Limb (tissue), 2 donors: ENCODE measurements at regions not wholly inside any gene's neighbourhood (a gene's known extent, or its start where the extent isn't known, plus 50 kb on each side); places are given as distances from the start of the nearest gene placed in this dataset.
"Not testable (repeated sequence)": the region's sequence is repeated elsewhere in the genome, so short reads cannot be mapped to it uniquely, and the experiment has no call there.

ENCODE experiments used
- DNase-seq, 2 donors: peaks; one replicate each; pipeline ENCODE4 v3.0.0-alpha.2; 2016; ENCODE audit errors: extremely low spot score in 2 of 2

GRCh38 chr13:99671746-99672145 is 170.5 kb downstream of the TM9SF2 start:
- DNase-seq: no peak

GRCh38 chr13:99669096-99669495 is 167.8 kb downstream of the TM9SF2 start:
- DNase-seq: not testable (repeated sequence)

- DNase-seq: no peak
Measured at GRCh38 chr13:99666146-99666805, 165.0 kb downstream of the TM9SF2 start.

- no peak for DNase-seq
Measured at GRCh38 chr13:99665711-99666110, 164.4 kb downstream of the TM9SF2 start.

GRCh38 chr13:99663908-99664307 is 162.6 kb downstream of the TM9SF2 start:
- no peak for DNase-seq

- no peak for DNase-seq
Measured at GRCh38 chr13:99663185-99663825, 162.0 kb downstream of the TM9SF2 start.

- no peak for DNase-seq
Measured at GRCh38 chr13:99662678-99663077, 161.4 kb downstream of the TM9SF2 start.

- DNase-seq: no peak
Measured at GRCh38 chr13:99661791-99662190, 160.5 kb downstream of the TM9SF2 start.

- DNase-seq: no peak
Measured at GRCh38 chr13:99659866-99660554, 158.7 kb downstream of the TM9SF2 start.

GRCh38 chr13:99659226-99659625 is 158.0 kb downstream of the TM9SF2 start:
- no peak for DNase-seq

- DNase-seq: peak; percentile 75 to 81
Measured at GRCh38 chr13:99658261-99658991, 157.2 kb downstream of the TM9SF2 start.

- peak in 1 of 2 donors; percentile 67 for DNase-seq
Measured at GRCh38 chr13:99657848-99658260, 156.6 kb downstream of the TM9SF2 start.

GRCh38 chr13:99656844-99657381 is 155.6 kb downstream of the TM9SF2 start:
- no peak for DNase-seq

GRCh38 chr13:99656092-99656745 is 154.9 kb downstream of the TM9SF2 start:
- peak; percentile 85 to 86 for DNase-seq

GRCh38 chr13:99655351-99656091 is 154.2 kb downstream of the TM9SF2 start:
- DNase-seq: no peak

- DNase-seq: no peak
Measured at GRCh38 chr13:99654076-99654475, 152.8 kb downstream of the TM9SF2 start.

- no peak for DNase-seq
Measured at GRCh38 chr13:99653526-99653925, 152.3 kb downstream of the TM9SF2 start.

GRCh38 chr13:99652901-99653300 is 151.6 kb downstream of the TM9SF2 start:
- DNase-seq: no peak

- no peak for DNase-seq
Measured at GRCh38 chr13:99652141-99652540, 150.9 kb downstream of the TM9SF2 start.

GRCh38 chr13:99651016-99651415 is 149.7 kb downstream of the TM9SF2 start:
- DNase-seq: no peak
